ENCODE measurements at regions not wholly inside any gene's neighbourhood (a gene's known extent, or its start where the extent isn't known, plus 50 kb on each side); places are given as distances from the start of the nearest gene placed in this dataset.

GRCh38 chr13:84098273-84098672 is 216.0 kb upstream of the SLITRK1 start:
- Histone ChIP-seq H3K4me1 (ENCODE audit: insufficient read depth) (no peaks in the 10 kb centered on the region), H3K4me3 (no peak overlapping the region), H2AFZ (no peak overlapping the region), H3K36me3 (replicated peaks; ENCODE audit: insufficient read depth, low read depth) (no peaks in the 10 kb centered on the region), H3K79me2 (no peaks in the 10 kb centered on the region), H3K27me3 (no peaks in the 10 kb centered on the region), H3K9me3 (ENCODE audit: low read depth) (no peaks in the 10 kb centered on the region), H4K20me1 (ENCODE audit: insufficient read depth, poor library complexity, severe bottlenecking) (no peaks in the 10 kb centered on the region), H3K4me2 (no peak overlapping the region), H3K27ac (no peak overlapping the region), H3K9me2 (replicated peaks; ENCODE audit: insufficient read depth) (no peaks in the 10 kb centered on the region)
- whole genome bisulfite sequencing (ENCODE audit: low lambda C conversion rate, missing lambda C conversion rate): 80% methylated on average over 2 of the region's 2 CpGs
- DNase-seq (ENCODE audit: low spot score): no peak
- TF ChIP-seq EZH2phosphoT487 (IDR thresholded peaks at IDR 0.05; ENCODE audit: low read depth, severe bottlenecking, unreplicated experiment): no peak
- TF ChIP-seq, protein P1, sequence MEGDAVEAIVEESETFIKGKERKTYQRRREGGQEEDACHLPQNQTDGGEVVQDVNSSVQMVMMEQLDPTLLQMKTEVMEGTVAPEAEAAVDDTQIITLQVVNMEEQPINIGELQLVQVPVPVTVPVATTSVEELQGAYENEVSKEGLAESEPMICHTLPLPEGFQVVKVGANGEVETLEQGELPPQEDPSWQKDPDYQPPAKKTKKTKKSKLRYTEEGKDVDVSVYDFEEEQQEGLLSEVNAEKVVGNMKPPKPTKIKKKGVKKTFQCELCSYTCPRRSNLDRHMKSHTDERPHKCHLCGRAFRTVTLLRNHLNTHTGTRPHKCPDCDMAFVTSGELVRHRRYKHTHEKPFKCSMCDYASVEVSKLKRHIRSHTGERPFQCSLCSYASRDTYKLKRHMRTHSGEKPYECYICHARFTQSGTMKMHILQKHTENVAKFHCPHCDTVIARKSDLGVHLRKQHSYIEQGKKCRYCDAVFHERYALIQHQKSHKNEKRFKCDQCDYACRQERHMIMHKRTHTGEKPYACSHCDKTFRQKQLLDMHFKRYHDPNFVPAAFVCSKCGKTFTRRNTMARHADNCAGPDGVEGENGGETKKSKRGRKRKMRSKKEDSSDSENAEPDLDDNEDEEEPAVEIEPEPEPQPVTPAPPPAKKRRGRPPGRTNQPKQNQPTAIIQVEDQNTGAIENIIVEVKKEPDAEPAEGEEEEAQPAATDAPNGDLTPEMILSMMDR (IDR thresholded peaks at IDR 0.05; ENCODE audit: poor library complexity): no peak
- TF ChIP-seq EZH2 (IDR thresholded peaks at IDR 0.05; ENCODE audit: borderline replicate concordance): no peak

DNA sequence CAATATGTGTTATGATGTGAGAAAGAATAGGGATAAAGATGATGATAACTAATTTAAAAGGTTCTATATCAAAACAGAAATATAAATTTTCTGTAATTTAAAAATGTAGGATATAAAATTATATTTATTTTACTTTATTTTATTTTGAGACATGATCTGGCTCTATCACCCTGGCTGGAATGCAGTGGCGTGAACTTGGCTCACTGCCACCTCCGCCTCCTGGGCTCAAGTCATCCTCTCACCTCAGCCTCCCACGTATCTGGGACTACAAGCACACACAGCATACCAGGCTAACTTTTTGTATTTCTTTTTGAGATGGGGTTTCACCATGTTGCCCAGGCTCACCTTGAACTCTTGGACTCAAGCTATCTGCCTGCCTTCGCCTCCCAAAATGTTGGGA is 214.9 kb upstream of the SLITRK1 start:
- Histone ChIP-seq H3K4me3 (no peak overlapping the region), H3K9me3 (ENCODE audit: low read depth) (no peaks in the 10 kb centered on the region), H2AFZ (no peak overlapping the region), H3K4me1 (ENCODE audit: insufficient read depth) (no peaks in the 10 kb centered on the region), H4K20me1 (ENCODE audit: insufficient read depth, poor library complexity, severe bottlenecking) (no peaks in the 10 kb centered on the region), H3K4me2 (no peak overlapping the region), H3K27ac (no peak overlapping the region), H3K27me3 (no peaks in the 10 kb centered on the region), H3K79me2 (no peaks in the 10 kb centered on the region), H3K36me3 (replicated peaks; ENCODE audit: insufficient read depth, low read depth) (no peaks in the 10 kb centered on the region), H3K9me2 (replicated peaks; ENCODE audit: insufficient read depth) (no peaks in the 10 kb centered on the region)
- WGBS (ENCODE audit: low lambda C conversion rate, missing lambda C conversion rate): 73% methylated on average over 4 of the region's 4 CpGs
- TF ChIP-seq EZH2 (IDR thresholded peaks at IDR 0.05; ENCODE audit: borderline replicate concordance) (no peak), EZH2phosphoT487 (IDR thresholded peaks at IDR 0.05; ENCODE audit: low read depth, severe bottlenecking, unreplicated experiment) (no peak)
- TF ChIP-seq, protein P1 (IDR thresholded peaks at IDR 0.05; ENCODE audit: poor library complexity): no peak
- DNase-seq (ENCODE audit: low spot score): no peak

DNA sequence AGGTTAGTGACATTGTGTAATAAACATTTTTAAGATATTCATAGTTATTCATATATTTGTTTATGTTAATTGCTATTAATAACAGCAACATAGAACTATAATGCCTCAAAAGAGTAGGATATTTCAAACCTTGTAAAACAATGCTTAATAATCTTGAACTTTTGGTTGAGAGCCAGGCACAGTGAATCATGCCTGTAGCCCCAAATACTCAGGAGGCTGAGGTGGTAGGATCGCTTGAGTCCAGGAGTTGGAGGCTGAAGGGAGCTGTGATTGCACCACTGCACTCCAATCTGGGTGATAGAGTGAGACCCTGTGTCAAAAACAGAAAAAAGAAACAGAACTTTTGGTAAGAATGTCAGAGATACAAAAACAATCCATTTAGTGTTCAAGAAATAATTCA is 213.9 kb upstream of the SLITRK1 start:
- H2AFZ ChIP-seq: no peak overlapping the region
- no peaks in the 10 kb centered on the region for H3K36me3 ChIP-seq (replicated peaks; ENCODE audit: insufficient read depth, low read depth)
- H3K27ac ChIP-seq: no peak overlapping the region
- DNase-seq (ENCODE audit: low spot score): no peak
- no peaks in the 10 kb centered on the region for H3K9me3 ChIP-seq (ENCODE audit: low read depth)
- H3K9me2 ChIP-seq (replicated peaks; ENCODE audit: insufficient read depth): no peaks in the 10 kb centered on the region
- H3K4me1 ChIP-seq (ENCODE audit: insufficient read depth): no peaks in the 10 kb centered on the region
- 96% methylated on average over 1 of the region's 1 CpG for WGBS (ENCODE audit: low lambda C conversion rate, missing lambda C conversion rate)
- H4K20me1 ChIP-seq (ENCODE audit: insufficient read depth, poor library complexity, severe bottlenecking): no peaks in the 10 kb centered on the region
- TF ChIP-seq EZH2phosphoT487 (IDR thresholded peaks at IDR 0.05; ENCODE audit: low read depth, severe bottlenecking, unreplicated experiment) (no peak), EZH2 (IDR thresholded peaks at IDR 0.05; ENCODE audit: borderline replicate concordance) (no peak)
- TF ChIP-seq, protein P1 (IDR thresholded peaks at IDR 0.05; ENCODE audit: poor library complexity): no peak
- H3K79me2 ChIP-seq: no peaks in the 10 kb centered on the region
- H3K4me3 ChIP-seq: no peak overlapping the region
- no peak overlapping the region for H3K4me2 ChIP-seq
- no peaks in the 10 kb centered on the region for H3K27me3 ChIP-seq

- TF ChIP-seq EZH2phosphoT487 (IDR thresholded peaks at IDR 0.05; ENCODE audit: low read depth, severe bottlenecking, unreplicated experiment) (no peak), EZH2 (IDR thresholded peaks at IDR 0.05; ENCODE audit: borderline replicate concordance) (no peak)
- TF ChIP-seq, protein P1 (IDR thresholded peaks at IDR 0.05; ENCODE audit: poor library complexity): no peak
- Histone ChIP-seq H3K79me2 (no peaks in the 10 kb centered on the region), H3K4me2 (no peak overlapping the region), H3K36me3 (replicated peaks; ENCODE audit: insufficient read depth, low read depth) (no peaks in the 10 kb centered on the region), H3K9me3 (ENCODE audit: low read depth) (no peaks in the 10 kb centered on the region), H3K4me3 (no peak overlapping the region), H4K20me1 (ENCODE audit: insufficient read depth, poor library complexity, severe bottlenecking) (no peaks in the 10 kb centered on the region), H3K4me1 (ENCODE audit: insufficient read depth) (no peaks in the 10 kb centered on the region), H2AFZ (no peak overlapping the region), H3K9me2 (replicated peaks; ENCODE audit: insufficient read depth) (no peaks in the 10 kb centered on the region), H3K27me3 (no peaks in the 10 kb centered on the region), H3K27ac (no peak overlapping the region)
- 67% methylated on average over 1 of the region's 1 CpG for WGBS (ENCODE audit: low lambda C conversion rate, missing lambda C conversion rate)
- no peak for DNase-seq (ENCODE audit: low spot score)
Measured at GRCh38 chr13:84088996-84089395, 206.7 kb upstream of the SLITRK1 start.
